ENCODE measurements at regions not wholly inside any gene's neighbourhood (a gene's known extent, or its start where the extent isn't known, plus 50 kb on each side); places are given as distances from the start of the nearest gene placed in this dataset.

DNA sequence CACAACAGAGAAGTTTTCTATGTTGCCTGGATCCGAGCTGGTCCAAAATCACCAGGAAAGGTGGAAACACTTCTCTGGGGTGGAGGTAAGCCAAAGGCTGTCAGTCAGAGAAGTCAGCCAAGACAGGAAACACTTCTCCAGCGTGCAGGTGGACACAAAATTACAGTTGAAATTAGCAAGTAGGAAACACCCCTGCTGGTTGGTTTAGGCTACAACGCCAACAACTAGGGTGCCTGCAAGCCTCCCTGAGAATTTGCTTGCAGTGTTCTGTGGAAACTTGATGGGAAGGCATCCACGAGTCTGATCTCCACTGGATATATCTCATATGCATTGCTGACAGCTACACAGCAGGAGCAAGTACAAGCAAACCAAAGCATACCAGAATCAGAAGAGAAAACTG is 600.5 kb downstream of the RERGL start:
- no peaks in the 10 kb centered on the region for H3K36me3 ChIP-seq
- H3K4me3 ChIP-seq: no peak overlapping the region
- no peaks in the 10 kb centered on the region for H3K27me3 ChIP-seq
- no peak for DNase-seq
- no peak overlapping the region for H3K27ac ChIP-seq
- no peaks in the 10 kb centered on the region for H3K4me1 ChIP-seq
- intact Hi-C loops (cut with DNase I; ENCODE audit: low total_unique reads): no loop called here
- TF ChIP-seq, protein P1, sequence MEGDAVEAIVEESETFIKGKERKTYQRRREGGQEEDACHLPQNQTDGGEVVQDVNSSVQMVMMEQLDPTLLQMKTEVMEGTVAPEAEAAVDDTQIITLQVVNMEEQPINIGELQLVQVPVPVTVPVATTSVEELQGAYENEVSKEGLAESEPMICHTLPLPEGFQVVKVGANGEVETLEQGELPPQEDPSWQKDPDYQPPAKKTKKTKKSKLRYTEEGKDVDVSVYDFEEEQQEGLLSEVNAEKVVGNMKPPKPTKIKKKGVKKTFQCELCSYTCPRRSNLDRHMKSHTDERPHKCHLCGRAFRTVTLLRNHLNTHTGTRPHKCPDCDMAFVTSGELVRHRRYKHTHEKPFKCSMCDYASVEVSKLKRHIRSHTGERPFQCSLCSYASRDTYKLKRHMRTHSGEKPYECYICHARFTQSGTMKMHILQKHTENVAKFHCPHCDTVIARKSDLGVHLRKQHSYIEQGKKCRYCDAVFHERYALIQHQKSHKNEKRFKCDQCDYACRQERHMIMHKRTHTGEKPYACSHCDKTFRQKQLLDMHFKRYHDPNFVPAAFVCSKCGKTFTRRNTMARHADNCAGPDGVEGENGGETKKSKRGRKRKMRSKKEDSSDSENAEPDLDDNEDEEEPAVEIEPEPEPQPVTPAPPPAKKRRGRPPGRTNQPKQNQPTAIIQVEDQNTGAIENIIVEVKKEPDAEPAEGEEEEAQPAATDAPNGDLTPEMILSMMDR (IDR thresholded peaks at IDR 0.05): no peak
- no peaks in the 10 kb centered on the region for H3K9me3 ChIP-seq

DNA sequence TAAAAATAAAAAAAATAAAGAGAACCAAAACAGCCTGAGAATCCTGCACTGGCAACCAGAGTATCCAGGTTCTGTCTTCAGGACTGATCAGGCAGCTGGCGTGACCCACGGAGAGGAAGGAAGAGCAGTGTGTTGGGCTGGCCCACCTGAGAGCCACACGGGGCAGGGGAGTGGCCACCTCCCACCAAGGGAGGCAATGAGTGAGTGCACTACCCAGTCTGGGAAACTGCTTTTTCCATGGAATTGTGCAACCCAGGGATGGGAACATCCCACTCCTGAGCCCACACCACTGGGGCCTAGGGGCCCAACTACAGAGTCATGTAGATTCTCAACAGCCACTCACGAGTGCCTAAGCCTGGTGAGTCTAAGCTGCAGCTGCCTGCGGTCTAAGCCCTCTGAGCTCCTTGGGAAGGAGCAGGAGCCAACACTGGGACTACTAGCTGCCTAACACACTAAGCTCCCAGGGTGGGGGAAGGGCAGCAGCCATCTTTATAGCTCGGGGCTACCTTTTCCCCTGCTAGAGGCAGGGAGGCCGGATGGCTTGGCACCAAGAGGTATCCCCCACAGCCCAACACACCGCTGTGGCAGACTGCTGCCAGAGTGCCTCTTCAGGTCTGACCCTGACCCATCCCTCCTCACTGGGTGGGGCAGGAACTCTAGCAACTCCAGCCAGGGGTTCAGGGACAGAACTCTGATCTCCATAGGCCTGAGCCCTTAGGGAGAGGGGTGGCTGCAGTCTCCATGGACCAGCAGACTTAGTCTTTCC is 610.9 kb downstream of the RERGL start:
- H3K4me3 ChIP-seq: no peak overlapping the region
- intact Hi-C loops (cut with DNase I; ENCODE audit: low total_unique reads): no loop called here
- H3K36me3 ChIP-seq: no peaks in the 10 kb centered on the region
- H3K27ac ChIP-seq: no peak overlapping the region
- no peaks in the 10 kb centered on the region for H3K27me3 ChIP-seq
- no peaks in the 10 kb centered on the region for H3K4me1 ChIP-seq
- TF ChIP-seq, protein P1 (IDR thresholded peaks at IDR 0.05): no peak
- H3K9me3 ChIP-seq: peaks cover 0 to 6% (median 0%) of the 10 kb centered on the region in 3 donors
- no peak for DNase-seq

DNA sequence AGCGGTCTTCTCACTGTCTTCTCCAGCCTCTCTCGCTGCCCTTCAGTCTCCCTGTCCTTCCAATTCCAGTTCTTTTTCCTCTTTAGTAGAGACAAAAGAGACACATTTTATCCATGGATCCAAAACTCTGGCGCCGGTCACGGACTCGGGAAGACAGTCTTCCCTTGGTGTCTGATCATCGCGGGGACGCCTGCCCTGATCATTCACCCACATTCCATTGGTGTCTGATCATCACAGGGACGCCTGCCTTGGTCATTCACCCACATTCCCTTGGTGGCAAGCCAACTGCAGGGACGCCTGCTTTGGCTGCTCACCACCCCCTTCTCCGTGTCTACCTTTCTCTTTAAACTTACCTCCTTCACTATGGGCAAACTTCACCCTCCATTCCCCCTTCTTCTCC is 619.5 kb downstream of the RERGL start:
- TF ChIP-seq, protein P1 (IDR thresholded peaks at IDR 0.05): no peak
- intact Hi-C loops (cut with DNase I; ENCODE audit: low total_unique reads): no loop called here
- H3K27ac ChIP-seq: no peak overlapping the region
- no peaks in the 10 kb centered on the region for H3K9me3 ChIP-seq
- no peak overlapping the region for H3K4me3 ChIP-seq
- no peaks in the 10 kb centered on the region for H3K27me3 ChIP-seq
- no peaks in the 10 kb centered on the region for H3K4me1 ChIP-seq
- DNase-seq: no peak
- no peaks in the 10 kb centered on the region for H3K36me3 ChIP-seq

DNA sequence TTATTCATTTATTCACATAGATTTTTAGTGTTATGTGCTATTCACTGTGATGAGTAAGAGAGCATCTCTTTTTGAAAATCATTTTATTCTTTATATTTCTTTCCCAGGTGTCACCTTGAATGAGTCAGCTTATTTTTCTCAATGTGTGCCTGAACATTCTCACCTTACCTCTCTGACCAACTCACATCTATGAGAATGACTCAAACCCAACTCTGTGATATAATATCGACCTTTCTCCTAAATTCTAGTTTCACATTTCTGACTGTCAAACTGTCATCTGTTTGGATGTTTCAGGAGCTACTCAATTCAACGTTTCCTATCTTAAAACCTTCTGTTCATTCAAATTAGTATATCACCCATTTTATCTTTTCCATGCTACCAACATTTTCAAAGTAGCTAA is 630.8 kb downstream of the RERGL start:
- TF ChIP-seq, protein P1 (IDR thresholded peaks at IDR 0.05): no peak
- Histone ChIP-seq H3K4me1 (no peaks in the 10 kb centered on the region), H3K27ac (no peak overlapping the region), H3K4me3 (no peak overlapping the region), H3K9me3 (no peaks in the 10 kb centered on the region), H3K27me3 (no peaks in the 10 kb centered on the region), H3K36me3 (no peaks in the 10 kb centered on the region)
- DNase-seq: no peak
- intact Hi-C loops (cut with DNase I; ENCODE audit: low total_unique reads): no loop called here

DNA sequence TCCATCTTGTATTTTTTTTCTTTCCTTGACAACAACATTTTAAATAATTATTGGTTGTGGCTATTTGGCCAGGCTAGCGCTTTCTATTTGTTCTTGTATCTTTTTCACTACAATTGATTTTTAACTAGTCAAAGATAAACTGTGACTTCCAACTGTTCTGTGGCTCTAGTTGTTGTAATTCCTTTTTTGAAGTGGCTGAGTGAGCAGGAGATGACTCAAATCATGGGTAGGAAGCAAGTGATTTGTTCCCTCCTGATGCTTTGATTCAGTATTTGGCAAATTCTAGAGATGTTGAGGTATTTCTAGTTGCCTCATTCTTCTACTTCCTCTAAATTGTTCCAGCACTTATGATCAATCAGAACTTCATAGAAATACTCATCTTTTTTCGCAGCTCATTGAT is 633.5 kb downstream of the RERGL start:
- Histone ChIP-seq H3K4me3 (no peak overlapping the region), H3K36me3 (no peaks in the 10 kb centered on the region), H3K9me3 (no peaks in the 10 kb centered on the region), H3K4me1 (no peaks in the 10 kb centered on the region), H3K27ac (no peak overlapping the region), H3K27me3 (no peaks in the 10 kb centered on the region)
- no peak for DNase-seq
- intact Hi-C loops (cut with DNase I; ENCODE audit: low total_unique reads): no loop called here
- TF ChIP-seq, protein P1 (IDR thresholded peaks at IDR 0.05): no peak

Data from tibial artery (tissue), 4 donors.